Spinal cord (tissue), 9 donors: ENCODE measurements at regions not wholly inside any gene's neighbourhood (a gene's known extent, or its start where the extent isn't known, plus 50 kb on each side); places are given as distances from the start of the nearest gene placed in this dataset.

Source experiments
- DNase-seq, 6 donors: peaks; one replicate each; pipeline versions ENCODE4 v3.0.0 to v3.0.0-alpha.2; 2013 to 2015; ENCODE audit warnings: low spot score in 6 of 6, low read depth in 4 of 6
- H3K27ac ChIP-seq: one replicate; pipeline ENCODE4 v1.5.1; 2013; ENCODE audit warnings: low read depth, low read length, control low read depth
- H3K27me3 ChIP-seq: one replicate; pipeline ENCODE4 v1.6.1; 2013; ENCODE audit warnings: low read length; ENCODE audit not compliant: control insufficient read depth, insufficient read depth
- H3K36me3 ChIP-seq: one replicate; pipeline ENCODE4 v1.6.1; 2013; ENCODE audit warnings: low read length; ENCODE audit not compliant: control insufficient read depth, insufficient read depth
- H3K4me1 ChIP-seq: one replicate; pipeline ENCODE4 v1.6.1; 2013; ENCODE audit warnings: low read length; ENCODE audit not compliant: control insufficient read depth, insufficient read depth
- H3K4me3 ChIP-seq: one replicate; pipeline ENCODE4 v1.5.1; 2013; ENCODE audit warnings: low read depth, low read length, control low read depth
- H3K9me3 ChIP-seq: one replicate; pipeline ENCODE4 v1.6.1; 2013; ENCODE audit warnings: low read length; ENCODE audit not compliant: control insufficient read depth, insufficient read depth
- WGBS: methylation state at CpG from one replicate; pipeline ENCODE4 v1.1.5; 2013; ENCODE audit warnings: missing lambda C conversion rate; ENCODE audit not compliant: insufficient coverage; 5-methylcytosine and 5-hydroxymethylcytosine counted together
- donor health status: healthy.

- no peaks in the 10 kb centered on the region for H3K36me3 ChIP-seq
- WGBS: 56% methylated on average over 4 of the region's 5 CpGs
- H3K27me3 ChIP-seq: no peaks in the 10 kb centered on the region
- DNase-seq: no peak
- H3K4me1 ChIP-seq: peaks cover 6% of the 10 kb centered on the region
- no peak overlapping the region for H3K4me3 ChIP-seq
- H3K9me3 ChIP-seq: no peaks in the 10 kb centered on the region
- H3K27ac ChIP-seq: no peak overlapping the region
Measured at GRCh38 chr20:40750541-40751035, 61.6 kb upstream of the MAFB start.

DNA sequence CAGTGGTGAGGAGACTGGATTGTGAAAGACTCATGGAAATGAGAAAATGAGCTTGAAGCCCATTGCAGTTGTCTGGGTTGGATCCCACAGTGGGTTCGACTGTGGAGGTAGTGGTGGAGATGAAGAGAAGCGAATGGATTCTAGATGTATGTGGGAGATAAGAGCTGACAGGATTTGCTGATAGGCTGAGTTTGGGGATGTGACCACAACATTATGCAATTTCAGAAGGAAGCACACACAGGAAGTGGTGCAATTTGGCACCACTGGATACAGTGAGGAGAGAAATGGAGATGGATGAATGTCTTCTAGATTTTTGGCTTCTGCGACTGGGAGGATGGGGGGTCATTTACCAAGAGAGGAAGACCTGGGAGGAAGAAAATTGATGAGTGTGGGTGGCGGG lies 64.4 kb upstream of the MAFB start:
- Histone ChIP-seq H3K4me1 (peaks cover 6% of the 10 kb centered on the region), H3K9me3 (no peaks in the 10 kb centered on the region), H3K27ac (no peak overlapping the region), H3K4me3 (no peak overlapping the region), H3K36me3 (no peaks in the 10 kb centered on the region), H3K27me3 (no peaks in the 10 kb centered on the region)
- 98% methylated on average over 4 of the region's 4 CpGs for WGBS
- no peak for DNase-seq

DNA sequence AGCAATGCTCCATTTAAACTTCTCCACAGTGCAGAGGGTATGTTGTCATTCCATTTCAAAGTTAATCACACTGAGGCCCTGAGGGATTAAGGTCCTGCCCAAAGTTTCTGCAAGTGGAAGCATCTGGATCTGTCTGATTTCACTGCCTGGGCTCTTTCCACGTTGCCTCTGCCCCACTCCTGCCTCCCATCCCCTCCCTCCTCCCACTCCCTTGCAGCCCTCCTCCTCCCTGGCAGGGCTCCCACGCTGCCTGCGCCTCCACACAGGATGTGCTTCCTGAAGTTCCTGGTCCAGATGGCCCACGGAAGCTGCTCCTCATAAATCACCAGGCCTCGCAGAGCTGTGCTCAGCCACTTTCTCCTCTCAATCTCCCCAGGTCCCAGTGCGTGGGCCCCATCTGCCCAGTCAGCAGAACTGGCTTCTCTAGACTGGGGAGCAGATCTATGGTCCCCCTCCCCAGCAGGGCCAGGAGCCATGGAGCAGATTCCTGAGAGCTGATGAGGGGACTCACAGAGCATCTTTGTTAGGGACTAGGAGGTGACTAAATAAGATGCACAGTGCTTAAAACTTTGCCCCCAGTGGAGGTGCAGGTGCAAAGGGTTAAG lies 65.4 kb upstream of the MAFB start:
- Histone ChIP-seq H3K27ac (no peak overlapping the region), H3K4me1 (peaks cover 6% of the 10 kb centered on the region), H3K9me3 (no peaks in the 10 kb centered on the region), H3K4me3 (no peak overlapping the region), H3K27me3 (no peaks in the 10 kb centered on the region), H3K36me3 (no peaks in the 10 kb centered on the region)
- WGBS: 20% methylated on average over 5 of the region's 6 CpGs
- DNase-seq: peak in 1 of 6 donors; percentile 35

- H3K27me3 ChIP-seq: no peaks in the 10 kb centered on the region
- no peak overlapping the region for H3K27ac ChIP-seq
- no peak overlapping the region for H3K4me3 ChIP-seq
- no peaks in the 10 kb centered on the region for H3K9me3 ChIP-seq
- DNase-seq: no peak
- H3K36me3 ChIP-seq: no peaks in the 10 kb centered on the region
- peaks cover 6% of the 10 kb centered on the region for H3K4me1 ChIP-seq
Measured at GRCh38 chr20:40757087-40757486, 68.1 kb upstream of the MAFB start.

DNA sequence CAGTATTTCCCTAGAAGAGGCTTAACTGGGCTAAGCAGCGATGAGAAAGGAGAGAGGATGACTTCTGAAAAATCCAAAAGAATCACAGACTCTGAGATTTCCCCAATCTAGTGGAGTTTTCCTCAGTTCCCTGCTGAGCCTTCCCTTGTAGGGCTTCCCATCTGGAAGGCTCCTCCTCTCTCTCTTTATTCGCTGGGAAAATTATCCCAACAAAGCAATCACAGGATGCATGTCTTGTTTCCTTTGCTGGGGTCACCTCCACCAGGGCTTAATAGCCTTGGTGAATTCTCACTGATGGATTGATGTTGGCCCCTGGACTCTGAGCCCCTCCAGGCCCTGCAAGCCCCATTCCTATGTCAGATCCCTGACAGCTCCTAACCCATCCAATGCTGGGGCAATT lies 69.8 kb upstream of the MAFB start:
- no peaks in the 10 kb centered on the region for H3K9me3 ChIP-seq
- H3K36me3 ChIP-seq: no peaks in the 10 kb centered on the region
- H3K4me1 ChIP-seq: peaks cover 18% of the 10 kb centered on the region
- WGBS: 83% methylated on average over 1 of the region's 2 CpGs
- H3K4me3 ChIP-seq: no peak overlapping the region
- no peak overlapping the region for H3K27ac ChIP-seq
- peaks cover 1% of the 10 kb centered on the region for H3K27me3 ChIP-seq
- DNase-seq: no peak

GRCh38 chr20:40760399-40760798 lies 71.4 kb upstream of the MAFB start:
- peaks cover 3% of the 10 kb centered on the region for H3K27me3 ChIP-seq
- H3K9me3 ChIP-seq: no peaks in the 10 kb centered on the region
- H3K36me3 ChIP-seq: no peaks in the 10 kb centered on the region
- H3K4me3 ChIP-seq: no peak overlapping the region
- peaks cover 20% of the 10 kb centered on the region for H3K4me1 ChIP-seq
- H3K27ac ChIP-seq: no peak overlapping the region
- 82% methylated on average over 1 of the region's 3 CpGs for WGBS
- no peak for DNase-seq

- Histone ChIP-seq H3K4me3 (no peak overlapping the region), H3K9me3 (no peaks in the 10 kb centered on the region), H3K36me3 (no peaks in the 10 kb centered on the region), H3K4me1 (peaks cover 20% of the 10 kb centered on the region), H3K27ac (no peak overlapping the region), H3K27me3 (peaks cover 3% of the 10 kb centered on the region)
- 26% methylated on average over 8 of the region's 10 CpGs for WGBS
- peak in 5 of 6 donors; percentile 48 to 91 (median 62) for DNase-seq
Measured at GRCh38 chr20:40763646-40764295, 74.7 kb upstream of the MAFB start.

DNA sequence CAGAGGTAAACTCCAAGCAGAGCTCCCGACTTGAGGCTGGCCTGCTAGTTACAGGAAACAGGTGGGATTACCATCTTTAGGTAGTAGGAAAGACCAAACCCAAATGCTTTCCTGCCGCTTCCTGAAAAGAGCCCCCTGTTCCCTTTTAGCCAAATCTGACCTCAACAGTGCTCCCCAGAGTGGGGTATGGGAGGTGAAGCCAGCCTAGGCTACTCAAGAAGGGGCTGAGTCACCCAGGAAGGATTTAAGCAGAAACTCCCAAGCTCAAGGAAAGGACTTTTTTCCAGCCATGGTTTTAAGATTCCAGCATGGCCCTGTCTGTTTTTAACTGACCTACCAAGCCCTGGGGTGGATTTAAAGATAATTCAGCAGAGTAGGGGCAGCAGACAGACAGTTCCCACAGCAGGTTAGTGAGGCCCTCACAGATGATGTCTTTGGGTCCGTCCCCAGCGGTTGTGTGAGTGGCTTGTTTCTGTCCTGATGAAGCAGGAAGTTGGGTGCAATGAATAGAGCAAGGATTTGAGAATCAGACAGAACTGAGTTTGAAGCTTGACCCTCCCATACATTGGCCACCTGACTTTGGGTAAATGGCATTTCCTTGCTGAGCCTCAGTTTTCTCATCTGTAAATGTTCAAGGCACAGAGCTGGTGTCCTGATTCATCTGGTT lies 76.9 kb upstream of the MAFB start:
- no peak overlapping the region for H3K4me3 ChIP-seq
- H3K27ac ChIP-seq: no peak overlapping the region
- peaks cover 3% of the 10 kb centered on the region for H3K27me3 ChIP-seq
- 90% methylated on average over 2 of the region's 4 CpGs for whole genome bisulfite sequencing
- H3K36me3 ChIP-seq: no peaks in the 10 kb centered on the region
- no peaks in the 10 kb centered on the region for H3K9me3 ChIP-seq
- no peak for DNase-seq
- H3K4me1 ChIP-seq: peaks cover 26% of the 10 kb centered on the region

- no peak overlapping the region for H3K4me3 ChIP-seq
- 62% methylated on average over 4 of the region's 5 CpGs for WGBS
- no peaks in the 10 kb centered on the region for H3K36me3 ChIP-seq
- peaks cover 3% of the 10 kb centered on the region for H3K27me3 ChIP-seq
- no peak overlapping the region for H3K27ac ChIP-seq
- peak in 1 of 6 donors; percentile 71 for DNase-seq
- H3K9me3 ChIP-seq: no peaks in the 10 kb centered on the region
- peaks cover 27% of the 10 kb centered on the region for H3K4me1 ChIP-seq
Measured at GRCh38 chr20:40766790-40767614, 78.0 kb upstream of the MAFB start.
